CD4-positive, alpha-beta T cell treated with Interleukin-4 for 1 hour (primary cell): ENCODE measurements at regions not wholly inside any gene's neighbourhood (a gene's known extent, or its start where the extent isn't known, plus 50 kb on each side); places are given as distances from the start of the nearest gene placed in this dataset.

Experiments
- DNase-seq, 2 donors: peaks; one replicate each; pipeline ENCODE4 v3.0.0-alpha.2; 2020 to 2022

DNA sequence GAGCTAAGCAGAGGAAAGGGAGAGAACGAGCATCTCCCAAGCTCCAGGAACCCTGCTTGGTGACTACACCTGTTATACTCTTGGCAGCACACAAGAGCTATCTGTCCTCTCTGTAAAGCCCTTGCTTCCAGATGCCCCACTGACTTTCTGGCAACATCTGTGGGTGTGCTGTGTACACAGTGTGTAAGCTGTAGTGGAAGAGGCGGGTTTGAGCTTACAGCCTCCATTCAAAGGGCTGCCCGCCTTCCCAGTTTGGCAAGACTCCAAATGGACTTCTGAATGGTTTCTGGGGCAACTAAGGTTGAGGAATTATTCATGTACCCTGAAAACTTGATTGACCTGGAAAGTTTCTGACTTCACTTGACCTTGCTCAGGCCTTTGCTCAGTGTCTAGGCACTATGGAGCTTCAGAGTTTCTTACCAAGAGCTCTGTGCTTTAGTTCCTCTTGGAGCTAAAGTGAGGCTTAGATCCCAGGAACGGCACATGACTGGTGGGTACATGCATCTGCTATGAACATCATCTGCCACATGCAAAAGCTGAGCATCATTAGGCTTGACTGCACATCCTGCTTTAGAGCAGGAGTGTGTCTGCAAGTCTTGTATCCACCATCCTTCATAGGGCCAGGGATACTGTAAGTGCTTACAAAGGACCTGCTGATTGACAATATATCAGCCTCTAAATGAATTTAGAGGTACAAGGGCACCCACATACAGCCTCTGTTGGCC, 290.9 kb upstream of the SIX2 start:
- no peak for DNase-seq

- no peak for DNase-seq
Measured at GRCh38 chr2:45299361-45299760, 290.1 kb upstream of the SIX2 start.

DNA sequence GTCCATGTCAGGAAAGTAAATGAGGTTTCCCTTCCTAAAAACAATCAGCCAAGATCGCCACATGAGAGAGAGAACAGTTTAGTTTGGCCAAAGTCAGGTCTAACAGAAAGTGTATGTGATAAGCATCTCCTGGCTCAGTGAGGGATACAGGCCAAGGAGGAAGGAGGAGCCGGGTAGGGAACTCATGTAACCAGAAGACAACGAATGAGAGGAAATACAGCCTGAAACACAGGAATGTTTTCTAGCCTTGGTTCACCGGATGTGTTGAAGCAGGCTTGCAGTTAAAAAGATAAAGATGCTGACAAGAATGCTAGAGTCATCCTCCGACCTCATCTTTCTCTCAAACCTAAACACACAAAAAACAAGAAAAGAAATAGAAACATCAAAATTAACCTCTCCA, 283.9 kb upstream of the SIX2 start:
- DNase-seq: no peak

DNA sequence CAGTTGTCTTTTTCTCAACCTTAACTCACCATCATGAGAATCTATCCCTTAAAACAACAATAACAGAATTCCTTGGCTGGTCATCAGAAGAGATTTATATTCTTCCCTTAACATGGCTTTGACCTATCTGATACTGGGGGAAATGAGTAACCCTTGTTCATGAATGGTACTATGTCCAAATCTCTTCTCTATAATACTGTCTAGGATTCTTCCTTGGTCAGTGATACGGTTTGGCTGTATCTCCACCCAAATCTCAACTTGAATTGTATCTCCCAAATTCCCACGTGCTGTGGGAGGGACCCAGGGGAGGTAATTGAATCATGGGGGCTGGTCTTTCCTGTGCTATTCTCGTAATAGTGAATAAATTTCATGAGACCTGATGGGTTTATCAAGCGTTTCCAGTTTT, 282.0 kb upstream of the SIX2 start:
- no peak for DNase-seq

GRCh38 chr2:45289997-45290709, 280.9 kb upstream of the SIX2 start:
- no peak for DNase-seq

DNA sequence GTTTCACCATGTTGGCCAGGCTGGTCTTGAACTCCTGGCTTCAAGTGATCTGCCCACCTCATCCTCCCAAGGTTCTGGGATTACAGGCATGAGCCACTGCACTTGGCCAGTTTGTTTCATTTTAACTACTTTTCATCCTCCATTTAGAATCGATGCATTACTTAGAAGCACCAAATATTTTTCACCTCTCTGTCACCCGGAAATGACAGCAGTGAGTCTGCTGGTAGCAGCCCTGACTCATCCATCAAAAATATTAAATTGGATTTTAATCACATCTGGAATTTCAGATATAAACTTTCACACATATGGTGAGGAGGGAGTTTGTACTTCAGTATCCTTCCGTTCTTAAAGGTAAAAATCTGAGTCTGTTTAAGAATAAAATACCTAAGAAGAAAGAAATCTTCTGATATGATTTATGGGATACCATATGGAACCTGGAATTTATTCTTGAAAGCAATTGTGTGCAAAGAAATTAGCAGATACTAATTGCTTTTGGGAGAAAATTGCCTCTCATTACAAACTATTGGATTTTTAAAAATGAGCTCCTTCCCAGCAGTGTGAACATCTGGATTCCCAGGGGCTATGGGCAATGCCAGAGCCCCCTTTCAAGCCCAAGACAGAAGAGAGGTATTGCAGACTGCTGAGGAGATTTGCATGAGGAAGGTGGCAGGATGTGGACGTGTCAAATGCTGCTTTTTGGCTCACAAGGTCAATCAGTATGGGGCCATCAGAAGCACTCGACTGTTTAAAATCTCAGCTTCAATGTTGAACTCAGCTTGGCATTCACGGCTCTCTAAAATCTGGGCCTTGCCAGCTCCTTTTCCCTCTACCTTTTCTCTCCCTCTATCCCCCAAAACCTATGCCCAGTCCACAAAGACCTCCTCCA, 279.5 kb upstream of the SIX2 start:
- no peak for DNase-seq

GRCh38 chr2:45287045-45287444, 277.8 kb upstream of the SIX2 start:
- DNase-seq: no peak

DNA sequence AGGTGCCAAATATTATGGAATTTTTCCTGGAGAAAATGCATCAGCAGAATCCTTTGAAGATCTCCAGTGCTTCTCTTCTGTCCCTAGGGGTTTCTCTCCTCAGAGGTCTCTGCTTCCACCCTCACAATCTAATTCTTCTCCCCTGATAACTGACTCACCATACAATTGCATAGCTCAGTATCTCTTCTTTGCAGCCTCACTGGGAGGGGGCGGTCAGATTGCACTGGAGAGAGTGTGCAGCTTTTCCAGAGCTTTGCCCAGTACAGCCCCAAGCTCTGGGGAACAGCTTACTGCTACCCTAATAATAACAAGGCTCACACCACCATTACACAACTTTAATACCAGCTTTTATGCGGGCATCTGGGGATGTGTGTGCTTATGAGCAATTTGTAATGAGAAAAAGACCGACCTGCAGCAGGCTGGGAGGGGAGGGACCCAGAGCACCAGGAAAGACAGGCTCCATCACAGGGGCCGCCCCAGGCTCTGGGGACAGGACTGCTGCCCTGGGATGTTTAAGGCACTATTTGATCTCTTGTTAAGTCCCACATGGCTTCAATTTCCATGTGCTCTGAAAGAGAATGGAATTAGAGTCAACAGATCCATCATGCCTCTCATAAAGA, 276.6 kb upstream of the SIX2 start:
- no peak for DNase-seq

DNA sequence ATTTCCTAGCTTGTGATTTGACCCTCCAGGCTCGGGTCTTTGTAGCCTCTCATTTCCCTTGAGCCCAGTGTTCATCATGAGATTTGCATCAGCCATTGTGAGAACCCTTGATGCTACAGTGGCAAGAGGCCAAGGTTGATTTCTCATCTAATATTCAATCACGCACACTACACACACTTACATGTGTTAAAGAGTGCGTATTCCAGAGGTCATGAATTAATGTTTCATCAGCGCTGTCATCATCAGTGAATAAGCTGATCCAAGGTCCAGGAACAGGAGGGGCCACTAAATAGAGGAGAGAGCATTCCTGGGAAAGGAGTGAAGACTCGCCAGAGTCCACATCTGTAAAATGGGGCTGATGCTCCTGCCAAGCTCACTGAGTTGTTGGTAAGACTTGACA, 276.1 kb upstream of the SIX2 start:
- no peak for DNase-seq

- DNase-seq: no peak
Measured at GRCh38 chr2:45284621-45284995, 275.4 kb upstream of the SIX2 start.

- no peak for DNase-seq
Measured at GRCh38 chr2:45283764-45284620, 274.7 kb upstream of the SIX2 start.

GRCh38 chr2:45282646-45283045, 273.4 kb upstream of the SIX2 start:
- DNase-seq: no peak

- DNase-seq: no peak
Measured at GRCh38 chr2:45281311-45281710, 272.1 kb upstream of the SIX2 start.

GRCh38 chr2:45280794-45281193, 271.5 kb upstream of the SIX2 start:
- no peak for DNase-seq

GRCh38 chr2:45279356-45279755, 270.1 kb upstream of the SIX2 start:
- no peak for DNase-seq

DNA sequence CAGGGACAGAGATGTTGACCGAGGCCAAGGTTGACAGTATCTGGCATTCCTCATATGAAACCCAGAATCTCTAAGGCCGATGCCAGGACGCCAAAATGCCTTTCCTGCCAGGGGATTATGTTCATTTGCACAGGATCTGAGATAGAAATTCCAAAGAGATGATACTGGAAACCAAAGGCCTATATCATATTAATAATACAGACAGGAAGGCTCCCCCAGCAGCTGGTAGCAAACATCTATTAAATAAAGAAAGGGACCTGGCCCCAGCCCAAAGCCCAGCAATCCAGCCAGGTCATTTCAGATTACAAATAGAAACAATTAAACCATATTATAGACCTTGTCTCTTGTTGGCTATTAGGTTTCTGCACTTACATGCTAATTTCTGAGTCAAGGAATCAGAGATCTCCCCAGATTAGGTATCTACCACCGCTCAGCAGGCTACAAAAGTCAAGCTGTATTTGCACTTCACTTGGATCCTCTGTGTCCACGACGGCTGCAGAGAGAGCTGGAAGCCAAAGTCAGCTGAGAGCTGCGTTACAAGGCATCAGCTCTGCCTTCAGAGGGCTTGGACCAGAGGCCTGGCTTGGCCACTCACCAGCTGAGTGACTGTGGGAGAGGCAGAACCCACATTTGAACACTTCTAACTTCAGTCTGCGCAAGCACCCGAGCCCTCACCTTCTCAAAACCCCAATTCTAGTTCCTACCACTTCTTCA, 269.3 kb upstream of the SIX2 start:
- no peak for DNase-seq

GRCh38 chr2:45276914-45277313, 267.7 kb upstream of the SIX2 start:
- no peak for DNase-seq

- no peak for DNase-seq
Measured at GRCh38 chr2:45275806-45276205, 266.6 kb upstream of the SIX2 start.

DNA sequence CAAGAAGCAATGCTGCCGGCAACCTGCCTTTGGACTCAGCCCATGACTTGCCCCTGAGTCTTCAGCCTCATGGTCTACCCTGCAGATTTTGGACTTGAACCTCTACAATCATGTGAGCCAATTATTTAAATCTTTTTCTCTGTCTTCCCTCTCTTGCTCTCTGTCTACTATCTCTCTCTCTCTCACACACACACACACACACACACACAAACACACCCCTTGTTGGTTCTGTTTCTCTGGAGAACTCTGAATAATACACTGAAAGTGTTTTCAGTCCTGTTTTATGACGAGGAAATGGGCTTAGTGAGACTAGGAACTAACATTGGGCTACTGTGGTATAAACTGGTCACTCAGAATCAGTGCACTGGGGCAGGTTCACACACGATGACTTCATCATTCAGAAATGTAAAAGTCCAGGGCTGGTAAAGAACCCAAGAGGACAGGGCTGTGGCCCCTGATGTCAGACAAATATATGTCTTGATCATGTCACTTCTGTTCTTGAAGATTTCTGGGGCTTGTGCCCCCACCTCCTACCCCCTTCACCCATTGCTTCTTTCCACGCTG, 266.1 kb upstream of the SIX2 start:
- no peak for DNase-seq

DNA sequence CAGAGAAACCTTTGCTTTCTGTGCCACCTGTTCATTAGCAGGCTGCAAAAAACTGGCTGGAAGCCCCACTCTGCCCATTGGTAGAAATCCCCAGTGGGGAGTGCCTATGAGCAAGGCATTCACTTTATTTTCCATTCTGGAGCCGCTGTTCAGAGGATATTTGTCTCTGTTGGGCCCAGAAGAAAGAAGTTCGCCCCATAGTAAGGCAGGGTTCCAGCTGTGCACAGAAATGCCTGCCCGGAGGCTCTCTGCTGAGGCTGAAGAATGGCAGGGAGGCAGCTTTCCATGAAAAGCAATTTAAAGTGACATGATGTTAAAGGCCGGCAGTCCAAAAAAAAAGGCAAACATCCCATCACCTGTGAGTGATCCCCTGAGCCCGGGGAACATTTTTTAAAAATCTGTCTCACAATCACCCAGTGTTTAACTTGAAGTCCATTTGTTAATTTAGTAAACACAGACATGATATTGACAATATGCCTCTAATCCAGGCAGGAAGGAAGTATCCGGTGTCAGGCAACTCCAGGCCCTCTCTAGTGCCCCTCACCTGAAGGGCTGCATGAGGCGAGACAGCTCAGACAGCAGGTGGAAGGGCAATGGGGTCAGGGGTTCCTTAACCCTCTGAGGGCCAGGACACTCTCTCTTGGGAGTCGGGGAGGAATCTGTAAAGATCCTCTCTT, 265.1 kb upstream of the SIX2 start:
- no peak for DNase-seq
